C4-2B (cell line): ENCODE measurements at regions not wholly inside any gene's neighbourhood (a gene's known extent, or its start where the extent isn't known, plus 50 kb on each side); places are given as distances from the start of the nearest gene placed in this dataset.

Experiments used
- CTCF ChIP-seq: fragments of 450-650 bp; conservative IDR thresholded peaks from 2 replicates; pipeline ENCODE4 v1.5.1; 2017; ENCODE audit warnings: mild to moderate bottlenecking
- ZFX ChIP-seq: fragments of 450-650 bp; IDR thresholded peaks from 2 replicates; pipeline ENCODE4 v1.6.1; 2017

GRCh38 chr16:6970171-6970857 lies 362.3 kb upstream of the RBFOX1 start:
- TF ChIP-seq CTCF = no peak
- TF ChIP-seq ZFX = no peak
